Tibial nerve (tissue), 4 donors: ENCODE measurements at regions not wholly inside any gene's neighbourhood (a gene's known extent, or its start where the extent isn't known, plus 50 kb on each side); places are given as distances from the start of the nearest gene placed in this dataset.

ENCODE experiments used
- EP300 ChIP-seq, 2 donors: sonication (generic); formaldehyde crosslinking; IDR thresholded peaks; one replicate each; pipeline ENCODE4 v1.6.1; 2017; ENCODE audit warnings: antibody characterized with exemption in 2 of 2, mild to moderate bottlenecking in 1 of 2
- TF ChIP-seq, protein P1 (sequence below), 5 experiments: fragments of 200-600 bp in 3 of 5; fragments of 450-650 bp in 2 of 5; sonication (generic) in 3 of 5; IDR thresholded peaks; one replicate each; pipeline ENCODE4 v1.5.1; 2016 to 2019; ENCODE audit warnings: antibody characterized with exemption in 5 of 5, mild to moderate bottlenecking in 3 of 5, moderate library complexity in 2 of 5

DNA sequence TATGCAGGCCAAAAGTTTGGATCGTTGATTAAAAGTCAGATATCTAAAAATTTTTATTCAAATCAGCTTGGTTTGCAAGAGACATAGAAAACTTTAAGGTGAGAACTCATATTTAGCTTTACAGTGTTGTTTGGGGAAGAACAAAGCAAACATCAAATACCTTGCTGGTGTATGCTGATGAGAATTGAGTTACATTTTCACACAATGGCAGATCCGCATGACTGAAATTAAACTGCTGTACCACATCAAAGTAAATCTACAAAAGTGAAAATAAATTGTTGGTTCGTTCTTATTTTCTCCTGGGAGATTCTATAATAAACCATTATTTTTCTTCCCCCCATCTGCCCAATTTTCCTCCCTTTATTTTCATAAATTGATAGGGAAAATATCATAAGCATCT, 198.2 kb upstream of the PCSK5 start:
- TF ChIP-seq, protein P1, sequence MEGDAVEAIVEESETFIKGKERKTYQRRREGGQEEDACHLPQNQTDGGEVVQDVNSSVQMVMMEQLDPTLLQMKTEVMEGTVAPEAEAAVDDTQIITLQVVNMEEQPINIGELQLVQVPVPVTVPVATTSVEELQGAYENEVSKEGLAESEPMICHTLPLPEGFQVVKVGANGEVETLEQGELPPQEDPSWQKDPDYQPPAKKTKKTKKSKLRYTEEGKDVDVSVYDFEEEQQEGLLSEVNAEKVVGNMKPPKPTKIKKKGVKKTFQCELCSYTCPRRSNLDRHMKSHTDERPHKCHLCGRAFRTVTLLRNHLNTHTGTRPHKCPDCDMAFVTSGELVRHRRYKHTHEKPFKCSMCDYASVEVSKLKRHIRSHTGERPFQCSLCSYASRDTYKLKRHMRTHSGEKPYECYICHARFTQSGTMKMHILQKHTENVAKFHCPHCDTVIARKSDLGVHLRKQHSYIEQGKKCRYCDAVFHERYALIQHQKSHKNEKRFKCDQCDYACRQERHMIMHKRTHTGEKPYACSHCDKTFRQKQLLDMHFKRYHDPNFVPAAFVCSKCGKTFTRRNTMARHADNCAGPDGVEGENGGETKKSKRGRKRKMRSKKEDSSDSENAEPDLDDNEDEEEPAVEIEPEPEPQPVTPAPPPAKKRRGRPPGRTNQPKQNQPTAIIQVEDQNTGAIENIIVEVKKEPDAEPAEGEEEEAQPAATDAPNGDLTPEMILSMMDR (IDR thresholded peaks at IDR 0.05) = no peak
- TF ChIP-seq EP300 (IDR thresholded peaks at IDR 0.05) = no peak
